ACC112 (cell line): ENCODE measurements at regions not wholly inside any gene's neighbourhood (a gene's known extent, or its start where the extent isn't known, plus 50 kb on each side); places are given as distances from the start of the nearest gene placed in this dataset.

Experiments used
- H2AFZ ChIP-seq: fragments of 200-600 bp; sonication (generic); one replicate; pipeline ENCODE4 v1.6.0; 2017; ENCODE audit warnings: antibody characterized with exemption, low read length; ENCODE audit not compliant: unreplicated experiment
- H3K27ac ChIP-seq: fragments of 200-600 bp; sonication (generic); 2 replicates; pipeline ENCODE4 v1.5.1; 2014; ENCODE audit warnings: low read depth, mild to moderate bottlenecking, antibody characterized with exemption, low read length, moderate library complexity
- H3K27me3 ChIP-seq: fragments of 200-600 bp; sonication (generic); 2 replicates; pipeline ENCODE4 v1.6.1; 2014; ENCODE audit warnings: mild to moderate bottlenecking, antibody characterized with exemption, low read length, moderate library complexity, mixed read lengths; ENCODE audit not compliant: insufficient read depth
- H3K36me3 ChIP-seq: fragments of 200-600 bp; sonication (generic); 2 replicates; pipeline ENCODE4 v1.6.1; 2016; ENCODE audit warnings: mild to moderate bottlenecking, antibody characterized with exemption, low read length, moderate library complexity, mixed read lengths; ENCODE audit not compliant: insufficient read depth
- H3K4me1 ChIP-seq: fragments of 200-600 bp; sonication (generic); one replicate; pipeline ENCODE4 v1.6.1; 2016; ENCODE audit warnings: low read length, mixed read lengths; ENCODE audit not compliant: insufficient read depth, unreplicated experiment, control insufficient read depth
- H3K4me3 ChIP-seq: fragments of 200-600 bp; sonication (generic); 2 replicates; pipeline ENCODE4 v1.5.1; 2014; ENCODE audit warnings: mild to moderate bottlenecking, low read depth, low read length
- H3K79me2 ChIP-seq: fragments of 200-600 bp; sonication (generic); one replicate; pipeline ENCODE4 v1.6.0; 2016; ENCODE audit warnings: low read length; ENCODE audit not compliant: control insufficient read depth, unreplicated experiment, insufficient read depth

GRCh38 chr2:144261336-144261735, 258.6 kb downstream of the ZEB2 start:
- Histone ChIP-seq H3K4me3 (no peak overlapping the region), H2AFZ (no peak overlapping the region), H3K79me2 (no peaks in the 10 kb centered on the region), H3K27me3 (no peaks in the 10 kb centered on the region), H3K27ac (no peak overlapping the region), H3K4me1 (peaks cover 9% of the 10 kb centered on the region), H3K36me3 (0 out of 2 replicates have a peak, but pooled peaks cover 3% of the 10 kb centered on the region)

- Histone ChIP-seq H3K4me3 (no peak overlapping the region), H3K27ac (no peak overlapping the region), H3K27me3 (no peaks in the 10 kb centered on the region), H3K4me1 (peaks cover 9% of the 10 kb centered on the region), H2AFZ (no peak overlapping the region), H3K36me3 (0 out of 2 replicates have a peak, but pooled peaks cover 3% of the 10 kb centered on the region), H3K79me2 (no peaks in the 10 kb centered on the region)
Observed at GRCh38 chr2:144259332-144259731, 260.6 kb downstream of the ZEB2 start.

- 0 out of 2 replicates have a peak, but pooled peaks cover 3% of the 10 kb centered on the region for H3K36me3 ChIP-seq
- H3K4me3 ChIP-seq: no peak overlapping the region
- peaks cover 9% of the 10 kb centered on the region for H3K4me1 ChIP-seq
- no peak overlapping the region for H3K27ac ChIP-seq
- no peaks in the 10 kb centered on the region for H3K27me3 ChIP-seq
- H3K79me2 ChIP-seq: no peaks in the 10 kb centered on the region
- no peak overlapping the region for H2AFZ ChIP-seq
Observed at GRCh38 chr2:144258154-144258553, 261.8 kb downstream of the ZEB2 start.

GRCh38 chr2:144256996-144257707, 262.8 kb downstream of the ZEB2 start:
- H3K79me2 ChIP-seq: no peaks in the 10 kb centered on the region
- H3K27me3 ChIP-seq: no peaks in the 10 kb centered on the region
- peaks cover 9% of the 10 kb centered on the region for H3K4me1 ChIP-seq
- no peak overlapping the region for H2AFZ ChIP-seq
- no peak overlapping the region for H3K27ac ChIP-seq
- H3K4me3 ChIP-seq: no peak overlapping the region
- H3K36me3 ChIP-seq: 0 out of 2 replicates have a peak, but pooled peaks cover 3% of the 10 kb centered on the region

GRCh38 chr2:144254342-144255235, 265.3 kb downstream of the ZEB2 start:
- no peak overlapping the region for H2AFZ ChIP-seq
- H3K4me3 ChIP-seq: no peak overlapping the region
- H3K27ac ChIP-seq: no peak overlapping the region
- 0 out of 2 replicates have a peak, but pooled peaks cover 3% of the 10 kb centered on the region for H3K36me3 ChIP-seq
- H3K4me1 ChIP-seq: peaks cover 9% of the 10 kb centered on the region
- H3K79me2 ChIP-seq: no peaks in the 10 kb centered on the region
- no peaks in the 10 kb centered on the region for H3K27me3 ChIP-seq

GRCh38 chr2:144253743-144254142, 266.2 kb downstream of the ZEB2 start:
- H3K27me3 ChIP-seq: no peaks in the 10 kb centered on the region
- H3K79me2 ChIP-seq: no peaks in the 10 kb centered on the region
- no peak overlapping the region for H2AFZ ChIP-seq
- 0 out of 2 replicates have a peak, but pooled peaks cover under 1% of the 10 kb centered on the region for H3K36me3 ChIP-seq
- H3K4me1 ChIP-seq: peaks cover 9% of the 10 kb centered on the region
- H3K4me3 ChIP-seq: no peak overlapping the region
- H3K27ac ChIP-seq: no peak overlapping the region

GRCh38 chr2:144252694-144253093, 267.2 kb downstream of the ZEB2 start:
- no peaks in the 10 kb centered on the region for H3K27me3 ChIP-seq
- H2AFZ ChIP-seq: no peak overlapping the region
- H3K4me3 ChIP-seq: no peak overlapping the region
- H3K4me1 ChIP-seq: peaks cover 9% of the 10 kb centered on the region
- H3K36me3 ChIP-seq: no peaks in the 10 kb centered on the region
- H3K79me2 ChIP-seq: no peaks in the 10 kb centered on the region
- no peak overlapping the region for H3K27ac ChIP-seq

- H3K27ac ChIP-seq: no peak overlapping the region
- no peaks in the 10 kb centered on the region for H3K27me3 ChIP-seq
- no peak overlapping the region for H3K4me3 ChIP-seq
- H3K79me2 ChIP-seq: no peaks in the 10 kb centered on the region
- H2AFZ ChIP-seq: no peak overlapping the region
- no peaks in the 10 kb centered on the region for H3K36me3 ChIP-seq
- H3K4me1 ChIP-seq: no peaks in the 10 kb centered on the region
Observed at GRCh38 chr2:144249035-144249637, 270.8 kb downstream of the ZEB2 start.

- Histone ChIP-seq H3K36me3 (no peaks in the 10 kb centered on the region), H3K27me3 (no peaks in the 10 kb centered on the region), H3K79me2 (no peaks in the 10 kb centered on the region), H2AFZ (no peak overlapping the region), H3K4me1 (no peaks in the 10 kb centered on the region), H3K4me3 (no peak overlapping the region), H3K27ac (no peak overlapping the region)
Observed at GRCh38 chr2:144248350-144249034, 271.4 kb downstream of the ZEB2 start.

GRCh38 chr2:144244938-144245337, 275.0 kb downstream of the ZEB2 start:
- Histone ChIP-seq H3K36me3 (no peaks in the 10 kb centered on the region), H3K79me2 (no peaks in the 10 kb centered on the region), H2AFZ (no peak overlapping the region), H3K27ac (no peak overlapping the region), H3K4me1 (no peaks in the 10 kb centered on the region), H3K27me3 (no peaks in the 10 kb centered on the region), H3K4me3 (no peak overlapping the region)
